GDM1 (cell line): ENCODE measurements at regions not wholly inside any gene's neighbourhood (a gene's known extent, or its start where the extent isn't known, plus 50 kb on each side); places are given as distances from the start of the nearest gene placed in this dataset.
A peak's percentile ranks its signal among the peaks of the same experiment; 100 is the strongest.
"Not testable (repeated sequence)": the region's sequence is repeated elsewhere in the genome, so short reads cannot be mapped to it uniquely, and the experiment has no call there.

Experiments
- DNase-seq: peaks from one replicate; lab custom pipeline; 2025; lab: John Stamatoyannopoulos, UW

GRCh38 chr9:32172256-32172655 is 212.2 kb upstream of the ACO1 start:
- no peak for DNase-seq

- no peak for DNase-seq
Measured at GRCh38 chr9:32177396-32177795, 207.0 kb upstream of the ACO1 start.

- no peak for DNase-seq
Measured at GRCh38 chr9:32180597-32180996, 203.8 kb upstream of the ACO1 start.

GRCh38 chr9:32200241-32200640 is 184.2 kb upstream of the ACO1 start:
- DNase-seq = no peak

GRCh38 chr9:32200896-32201295 is 183.5 kb upstream of the ACO1 start:
- DNase-seq = no peak

- DNase-seq = not testable (repeated sequence)
Measured at GRCh38 chr9:32209164-32209563, 175.3 kb upstream of the ACO1 start.

- no peak for DNase-seq
Measured at GRCh38 chr9:32218100-32218767, 166.2 kb upstream of the ACO1 start.

- DNase-seq = no peak
Measured at GRCh38 chr9:32220750-32221149, 163.7 kb upstream of the ACO1 start.

- DNase-seq = no peak
Measured at GRCh38 chr9:32234451-32234850, 150.0 kb upstream of the ACO1 start.

GRCh38 chr9:32247168-32247567 is 137.3 kb upstream of the ACO1 start:
- no peak for DNase-seq

GRCh38 chr9:32248189-32248712 is 136.2 kb upstream of the ACO1 start:
- no peak for DNase-seq

GRCh38 chr9:32251539-32251938 is 132.9 kb upstream of the ACO1 start:
- DNase-seq = peak; percentile 11

- DNase-seq = no peak
Measured at GRCh38 chr9:32253731-32254130, 130.7 kb upstream of the ACO1 start.

GRCh38 chr9:32255026-32255425 is 129.4 kb upstream of the ACO1 start:
- DNase-seq = no peak

GRCh38 chr9:32258482-32258881 is 126.0 kb upstream of the ACO1 start:
- no peak for DNase-seq

GRCh38 chr9:32260151-32260862 is 124.1 kb upstream of the ACO1 start:
- no peak for DNase-seq

- DNase-seq = no peak
Measured at GRCh38 chr9:32264170-32264864, 120.1 kb upstream of the ACO1 start.

GRCh38 chr9:32265037-32265436 is 119.4 kb upstream of the ACO1 start:
- no peak for DNase-seq

- no peak for DNase-seq
Measured at GRCh38 chr9:32278991-32279390, 105.5 kb upstream of the ACO1 start.

- DNase-seq = no peak
Measured at GRCh38 chr9:32289756-32290155, 94.7 kb upstream of the ACO1 start.

GRCh38 chr9:32291370-32291769 is 93.1 kb upstream of the ACO1 start:
- DNase-seq = no peak

GRCh38 chr9:32292611-32293010 is 91.8 kb upstream of the ACO1 start:
- no peak for DNase-seq

GRCh38 chr9:32293091-32293490 is 91.4 kb upstream of the ACO1 start:
- DNase-seq = no peak
